ENCODE measurements at regions not wholly inside any gene's neighbourhood (a gene's known extent, or its start where the extent isn't known, plus 50 kb on each side); places are given as distances from the start of the nearest gene placed in this dataset.

DNA sequence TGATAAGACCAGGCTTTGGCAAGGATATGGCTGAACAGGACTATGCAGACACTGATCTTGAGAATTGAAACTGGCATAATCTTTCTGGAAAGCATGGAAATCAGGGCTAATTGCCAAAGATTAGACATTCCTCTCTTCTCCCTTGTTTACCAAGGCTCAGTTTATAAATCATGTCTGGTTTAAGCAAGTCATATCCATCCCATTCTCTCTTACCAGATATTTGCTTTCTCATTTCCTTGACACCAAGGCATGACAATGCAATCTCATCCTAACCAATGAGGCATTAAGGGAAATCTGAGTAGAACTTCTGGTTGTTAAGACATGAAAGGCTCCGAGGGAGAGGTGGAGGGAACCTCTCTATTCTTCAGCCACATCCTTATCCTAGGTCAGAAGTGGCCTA, 110.3 kb upstream of the CEP85L start:
- DNase-seq (ENCODE audit: low spot score) = no peak

DNA sequence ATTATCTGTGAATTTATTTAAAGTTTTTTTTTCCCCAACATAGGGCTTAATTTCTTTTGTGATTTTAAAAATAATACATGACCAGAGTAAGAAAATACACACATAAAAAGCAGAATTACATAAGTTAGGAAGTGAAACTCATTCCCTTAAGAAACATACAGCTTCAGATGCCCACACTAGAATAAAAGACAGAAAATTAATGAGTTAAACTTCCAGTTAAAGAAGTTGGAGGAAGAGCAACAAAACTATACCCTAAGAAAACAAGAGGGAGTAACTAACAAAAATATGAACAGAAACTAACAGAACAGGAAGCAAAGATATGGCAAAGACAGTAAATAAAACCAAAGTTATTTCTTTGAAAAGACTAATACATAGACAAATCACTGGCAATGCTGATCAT, 107.6 kb upstream of the CEP85L start:
- DNase-seq (ENCODE audit: low spot score) = no peak

DNA sequence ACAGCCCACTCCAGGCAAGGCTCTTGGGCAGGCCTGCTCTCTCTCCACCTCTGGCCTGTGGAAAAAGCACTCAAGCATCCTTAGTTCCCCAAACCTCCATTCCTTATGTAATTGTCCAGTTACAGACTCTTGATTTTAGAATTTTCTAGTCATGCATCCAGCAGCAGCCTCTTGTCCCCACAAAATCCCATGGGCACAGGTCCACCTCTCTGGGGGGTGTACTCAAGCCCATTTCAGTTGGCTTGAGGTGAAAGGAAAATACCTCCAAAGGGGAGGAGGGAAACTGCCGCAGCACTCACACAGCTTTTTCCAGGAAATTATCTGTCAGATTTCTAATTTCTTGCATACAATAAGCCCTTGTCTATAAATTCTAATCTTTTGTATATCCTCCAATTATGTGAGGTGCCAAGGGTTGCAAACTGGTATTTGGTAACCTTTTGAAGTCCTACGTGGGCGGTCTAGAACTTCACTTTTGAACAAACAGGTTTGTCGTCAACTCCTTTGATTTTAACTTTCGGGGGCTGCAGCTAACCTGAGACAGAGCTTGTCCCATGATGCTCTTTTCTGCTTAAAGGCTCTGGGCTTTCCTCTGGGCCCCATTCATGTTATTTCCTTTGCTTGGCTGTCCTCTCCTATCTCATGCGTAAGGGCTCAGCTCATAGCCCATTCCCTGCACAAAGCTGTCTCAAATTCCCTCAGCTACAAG, 104.7 kb upstream of the CEP85L start:
- DNase-seq (ENCODE audit: low spot score) = no peak

DNA sequence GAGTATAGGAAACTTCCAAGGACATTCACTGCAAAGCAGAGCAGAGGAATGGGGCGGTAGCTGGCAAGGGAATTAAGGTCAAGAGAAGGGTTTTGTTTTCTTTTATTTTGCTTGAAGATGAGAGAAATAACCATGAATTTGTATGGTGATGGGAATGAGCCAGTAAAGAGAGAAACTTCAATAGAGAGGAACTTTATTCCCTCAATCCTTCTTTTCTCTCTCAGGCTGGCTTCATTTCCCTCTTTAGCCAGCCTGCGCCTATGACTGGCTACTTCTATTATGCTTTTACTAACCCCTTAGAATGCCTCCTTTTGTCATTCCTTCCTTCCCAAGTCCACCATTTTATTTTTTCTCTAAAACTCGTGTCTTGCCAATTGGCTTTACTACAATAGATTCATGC, 101.4 kb upstream of the CEP85L start:
- no peak for DNase-seq (ENCODE audit: low spot score)

DNA sequence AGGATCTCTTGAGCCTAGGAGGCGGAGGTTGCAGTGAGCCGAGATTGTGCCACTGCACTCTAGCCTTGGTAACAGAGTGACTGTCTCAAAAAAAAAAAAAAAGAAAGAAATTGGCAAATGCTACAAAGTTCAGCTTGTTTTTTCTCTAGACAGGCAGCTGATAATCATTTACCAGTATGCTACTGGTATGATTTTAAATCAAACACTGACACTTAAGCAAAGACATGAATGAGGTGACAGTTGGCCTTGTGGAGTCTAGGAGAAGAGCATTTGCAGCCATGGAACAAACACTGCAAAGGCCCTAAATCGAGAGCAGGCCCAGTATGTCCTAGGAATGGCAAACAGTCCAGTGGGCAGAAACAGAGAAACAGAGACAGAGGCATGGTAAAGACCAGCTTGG, 99.7 kb upstream of the CEP85L start:
- no peak for DNase-seq (ENCODE audit: low spot score)

DNA sequence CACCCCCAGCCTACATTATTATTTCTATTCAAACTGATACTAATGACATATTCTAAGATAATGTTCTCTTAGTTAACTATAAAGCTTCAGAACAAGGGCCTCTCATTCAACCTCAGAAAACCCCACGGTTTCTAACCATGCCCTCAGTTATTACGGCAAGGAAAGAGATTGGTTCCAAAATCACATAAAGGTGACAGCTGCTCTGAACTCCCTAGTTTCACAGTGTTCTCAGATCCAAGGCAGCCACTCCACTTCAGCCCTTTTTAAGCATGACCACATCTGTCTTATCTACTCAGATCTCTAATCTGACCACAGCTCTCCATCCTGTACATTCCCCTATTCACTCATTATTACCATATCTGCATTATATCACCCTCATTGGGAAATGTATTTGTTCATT, 98.8 kb upstream of the CEP85L start:
- DNase-seq (ENCODE audit: low spot score) = no peak

DNA sequence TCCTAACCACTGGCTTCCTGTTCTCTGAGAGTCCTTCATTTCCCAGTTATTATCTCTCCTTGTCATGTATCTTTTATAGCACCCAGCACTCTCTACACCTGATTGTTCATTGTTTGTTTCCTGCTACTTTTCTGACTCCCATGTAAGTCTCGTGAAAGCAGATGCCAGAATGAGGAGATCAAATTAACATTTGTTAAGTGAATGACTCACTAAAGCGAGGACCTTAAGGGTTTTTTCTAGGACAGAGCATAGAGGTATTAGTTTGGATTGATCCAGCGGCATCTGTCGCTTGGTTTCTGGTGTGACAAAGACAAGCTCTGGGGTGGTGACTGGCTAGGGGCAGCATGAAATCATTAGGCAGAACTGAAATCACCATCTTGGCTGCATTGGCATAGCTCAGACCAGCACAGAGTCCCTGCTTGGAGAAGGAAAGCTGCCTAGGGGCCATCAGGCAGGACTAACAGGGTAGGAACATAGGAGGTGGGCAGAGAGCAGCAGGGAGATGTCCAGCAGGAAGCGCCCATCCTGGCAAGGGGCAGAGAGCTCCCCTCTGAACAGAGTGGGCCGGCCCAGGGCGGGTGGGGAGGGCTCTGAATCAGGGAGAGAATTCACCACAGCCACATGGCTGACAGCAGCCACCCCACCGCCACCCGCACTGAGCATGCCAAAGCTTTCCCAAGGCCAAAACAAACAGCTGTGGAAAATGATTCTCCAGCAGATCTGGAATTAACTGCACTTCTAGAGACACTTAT, 97.1 kb upstream of the CEP85L start:
- DNase-seq (ENCODE audit: low spot score) = peak; percentile 88

DNA sequence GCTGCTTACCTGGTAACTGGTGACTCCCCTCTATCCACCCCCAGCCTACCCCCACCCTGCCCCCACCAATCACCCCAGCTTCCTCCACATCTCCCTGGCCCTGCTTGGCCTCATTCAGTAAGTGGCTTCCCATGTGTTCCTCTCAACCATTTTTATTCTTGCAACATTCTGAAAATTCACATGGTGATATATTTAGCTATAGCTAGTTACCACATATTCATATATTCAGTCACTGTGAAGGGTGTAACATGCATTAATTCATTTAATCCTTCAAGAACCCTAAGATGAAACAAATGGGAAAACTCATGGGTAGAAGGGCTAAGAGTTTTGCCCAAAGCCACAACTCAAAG, 95.4 kb upstream of the CEP85L start:
- DNase-seq (ENCODE audit: low spot score) = no peak

DNA sequence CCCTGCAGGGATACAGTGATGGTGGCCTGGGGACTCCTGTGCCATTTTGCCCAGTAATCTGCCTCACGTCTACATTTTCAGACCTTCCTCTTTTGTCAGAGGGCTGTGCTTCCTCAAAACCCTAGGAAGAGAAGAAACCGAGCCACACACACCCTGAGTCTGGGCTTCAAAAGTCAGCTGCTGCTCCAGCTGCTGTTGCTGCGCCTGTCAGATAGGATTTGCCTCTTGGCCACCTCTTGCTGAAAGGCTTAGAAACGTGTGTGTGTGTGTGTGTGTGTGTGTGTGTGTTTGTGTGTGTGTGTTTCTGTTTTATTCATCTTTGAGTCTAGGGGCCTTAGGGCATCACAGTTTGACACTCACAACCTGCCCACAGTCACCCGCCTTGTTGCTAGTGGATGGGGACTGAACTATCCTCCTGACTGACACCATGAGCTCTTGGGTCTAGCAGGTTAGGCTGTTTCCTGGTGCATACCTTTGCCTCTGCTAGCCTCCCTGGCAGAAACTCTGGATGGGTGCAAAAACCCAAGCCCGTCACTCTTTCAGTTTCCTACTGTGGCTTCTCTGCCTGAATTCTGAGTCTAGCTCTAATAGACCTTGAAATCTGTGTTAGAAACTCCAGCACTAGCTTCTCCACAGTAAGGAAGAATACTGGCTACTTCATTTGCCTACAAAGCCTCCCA, 94.9 kb upstream of the CEP85L start:
- no peak for DNase-seq (ENCODE audit: low spot score)

DNA sequence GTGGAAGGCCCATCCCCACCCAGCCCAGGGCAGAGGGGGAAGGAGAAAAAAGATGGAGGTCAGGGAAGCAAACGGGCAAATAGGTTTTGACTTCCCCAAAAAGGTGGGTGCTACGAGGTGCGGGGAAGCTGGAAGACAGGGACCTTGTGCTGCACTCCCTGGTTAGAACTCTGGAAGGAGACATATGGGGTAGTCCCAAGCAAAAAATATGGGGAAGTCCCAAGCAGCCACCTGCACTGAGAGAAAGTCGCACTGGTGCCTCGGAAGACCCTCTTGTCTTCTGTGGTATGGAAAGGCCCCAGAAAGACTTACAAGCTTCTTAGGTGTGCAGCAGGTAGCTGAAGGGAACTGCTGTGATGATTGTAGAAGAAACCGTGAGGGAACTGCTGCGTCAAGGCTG, 93.8 kb upstream of the CEP85L start:
- no peak for DNase-seq (ENCODE audit: low spot score)

DNA sequence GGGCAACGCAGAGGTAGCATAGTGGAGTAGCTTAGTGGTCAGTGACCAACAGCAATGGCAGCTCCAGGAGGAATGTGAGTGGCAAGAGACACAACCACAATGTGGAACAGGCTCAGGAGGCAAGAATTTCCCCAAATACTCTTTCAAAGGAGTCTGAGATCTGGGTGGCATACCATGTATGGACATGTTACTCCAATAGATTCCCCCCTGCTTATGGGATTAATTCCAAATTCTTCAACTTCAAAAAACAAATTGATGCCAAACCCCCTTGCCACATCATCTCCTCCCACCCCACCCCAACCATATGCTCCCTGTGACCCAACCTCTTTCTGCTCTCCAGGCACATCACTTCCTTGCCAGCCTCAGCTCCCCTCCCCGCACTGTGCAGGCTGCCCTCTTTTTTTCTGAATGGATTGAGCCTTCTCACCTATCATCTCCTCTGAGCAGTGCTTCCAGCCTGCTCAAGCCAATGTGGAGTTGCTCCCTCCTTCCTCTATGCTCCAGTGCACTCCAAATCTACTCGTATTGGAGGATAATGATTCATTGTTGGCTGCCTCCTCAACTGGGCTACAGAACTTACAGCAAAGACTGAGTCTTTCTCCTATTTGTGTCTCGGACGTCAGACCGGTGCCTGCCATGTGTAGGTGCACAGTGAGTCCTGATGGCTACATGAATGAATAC, 93.0 kb upstream of the CEP85L start:
- peak; percentile 54 for DNase-seq (ENCODE audit: low spot score)

DNA sequence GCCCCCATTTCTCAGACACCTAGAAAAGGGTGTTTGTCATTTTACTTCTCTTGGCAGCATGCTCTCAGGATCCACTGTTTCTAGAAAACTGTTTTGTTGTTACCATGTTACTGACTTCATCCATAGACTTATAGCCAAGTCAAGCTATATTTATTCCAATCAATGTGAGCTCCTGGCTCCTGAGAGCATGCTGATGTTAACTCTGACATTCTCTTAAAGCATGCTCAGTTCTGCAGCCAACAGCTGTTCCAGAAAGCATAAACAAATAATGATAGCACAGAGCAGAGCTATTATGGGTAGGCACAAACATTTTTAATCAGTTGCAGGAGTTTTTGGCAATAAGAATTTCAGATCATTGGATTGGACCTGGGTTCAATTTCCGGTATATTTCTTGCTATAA, 92.4 kb upstream of the CEP85L start:
- DNase-seq (ENCODE audit: low spot score) = no peak

DNA sequence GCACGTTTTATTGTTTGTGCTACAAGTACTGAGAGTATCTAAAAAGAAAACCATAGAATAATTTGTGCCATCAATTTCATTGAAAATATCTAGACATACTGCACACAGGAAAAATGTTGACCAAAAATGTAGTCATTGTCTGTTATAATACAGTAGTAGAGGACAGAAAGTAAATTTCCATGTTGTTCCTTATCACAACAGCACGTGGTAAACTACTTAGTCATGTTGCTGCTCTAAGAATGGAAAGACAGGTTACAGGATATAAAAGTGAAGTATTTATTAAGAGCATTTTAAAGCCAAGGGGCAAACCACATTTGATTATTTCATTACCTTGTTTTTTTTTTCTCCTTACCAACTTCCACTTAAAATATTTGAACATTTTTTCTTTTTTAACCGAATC, 89.0 kb upstream of the CEP85L start:
- no peak for DNase-seq (ENCODE audit: low spot score)

DNA sequence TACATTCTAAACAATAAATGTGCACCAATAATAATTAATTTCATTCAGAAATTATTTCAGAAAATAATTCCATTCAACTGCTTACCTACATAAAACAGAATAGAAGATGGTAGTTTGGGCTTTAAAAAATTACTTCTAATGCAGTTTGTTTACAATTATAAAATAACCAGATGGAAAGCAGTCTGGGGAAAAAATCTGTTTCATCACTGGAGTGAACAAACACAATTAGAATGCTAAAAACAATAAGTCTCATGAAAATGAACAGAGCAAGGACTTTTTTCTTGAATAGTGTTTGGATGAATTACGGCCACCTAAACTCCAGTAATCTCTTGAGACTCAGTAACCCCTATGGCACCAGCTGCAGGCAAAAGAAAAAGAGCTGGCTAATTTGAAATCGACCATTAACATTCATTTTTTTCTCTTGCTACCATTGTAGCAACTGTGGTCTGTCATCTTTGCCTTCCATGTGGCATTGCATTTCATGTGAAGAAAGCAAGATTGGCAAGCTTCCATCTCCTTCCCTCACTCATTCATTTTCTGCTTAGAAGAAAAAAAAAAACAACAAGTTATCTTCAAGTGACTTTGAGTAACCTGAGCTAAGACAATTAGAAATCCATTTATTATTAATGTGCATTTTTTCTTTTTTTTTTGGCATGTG, 88.4 kb upstream of the CEP85L start:
- no peak for DNase-seq (ENCODE audit: low spot score)

DNA sequence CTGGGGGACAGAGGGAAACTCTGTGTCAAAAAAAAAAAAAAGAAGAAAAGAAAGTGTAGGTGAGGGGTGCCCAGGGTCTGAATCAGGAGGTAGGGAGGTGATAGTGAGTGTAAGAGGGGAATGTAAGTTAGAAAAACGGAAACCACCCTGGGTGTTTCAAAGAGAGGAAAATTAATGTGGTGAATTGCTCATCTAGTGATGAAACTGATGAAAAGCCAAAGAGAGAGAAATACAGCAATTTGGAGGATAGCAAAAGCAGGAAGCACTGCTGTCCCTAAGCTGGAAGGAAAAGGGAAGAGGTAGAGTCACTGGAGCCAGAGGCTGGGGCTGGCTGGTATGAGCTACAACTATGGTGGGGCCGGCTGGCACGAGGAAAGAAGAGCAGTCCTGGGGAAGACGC, 85.0 kb upstream of the CEP85L start:
- no peak for DNase-seq (ENCODE audit: low spot score)

DNA sequence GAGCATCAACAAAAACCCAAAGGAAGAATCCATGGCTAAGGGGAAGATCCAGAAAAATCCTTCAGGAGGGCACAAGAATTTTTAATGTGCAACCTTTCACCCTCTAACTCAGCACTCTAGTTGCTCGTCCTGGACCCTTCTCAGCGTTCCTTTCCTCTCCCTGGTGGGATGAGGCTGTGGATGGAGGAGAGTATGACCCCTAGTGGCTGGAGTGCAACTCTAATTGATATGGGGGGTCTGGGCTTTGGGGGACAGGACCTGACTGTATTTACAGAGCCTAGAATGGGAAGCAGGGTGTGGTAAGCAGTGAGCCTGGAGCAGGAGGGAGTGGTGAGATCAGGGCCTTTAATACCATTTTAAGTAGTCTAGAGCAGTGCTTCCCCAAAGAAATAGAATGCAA, 83.9 kb upstream of the CEP85L start:
- DNase-seq (ENCODE audit: low spot score) = peak; percentile 23

DNA sequence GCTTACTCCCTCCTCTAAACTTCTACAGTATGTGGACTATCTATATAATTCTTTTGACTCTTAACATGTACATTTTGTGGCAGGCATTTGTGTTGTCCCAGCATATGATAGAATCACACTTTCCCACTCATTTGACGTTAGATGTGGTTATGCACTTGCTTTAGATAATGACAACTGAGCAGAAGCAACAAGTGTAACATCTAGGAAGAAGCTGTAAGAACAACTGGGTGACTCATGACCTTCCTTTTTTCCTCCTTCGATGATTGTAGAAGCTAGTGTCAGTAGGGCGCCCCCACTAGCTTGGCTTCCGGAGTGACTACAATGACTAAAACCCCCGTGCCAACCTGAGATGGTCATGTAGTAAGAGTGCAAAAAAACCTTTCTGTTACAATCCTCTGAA, 74.6 kb upstream of the CEP85L start:
- DNase-seq (ENCODE audit: low spot score) = no peak

DNA sequence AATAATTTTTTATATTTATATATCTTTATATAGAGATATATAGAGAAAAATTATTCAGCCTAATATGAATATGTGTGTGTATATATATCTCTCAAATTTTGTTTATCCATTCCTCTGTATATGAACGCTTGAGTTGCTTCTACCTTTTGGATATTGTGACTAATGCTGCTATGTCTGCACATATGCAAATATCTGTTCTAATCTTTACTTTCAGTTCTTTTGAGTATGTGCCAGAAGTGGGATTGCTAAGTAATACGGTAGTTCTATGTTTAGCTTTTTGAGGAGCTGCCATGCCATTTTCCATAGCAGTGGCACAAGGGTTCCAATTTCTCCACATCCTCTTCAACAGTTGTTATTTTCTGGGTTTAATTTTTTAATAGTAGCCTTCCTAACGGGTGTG, 72.8 kb upstream of the CEP85L start:
- DNase-seq (ENCODE audit: low spot score) = no peak

DNA sequence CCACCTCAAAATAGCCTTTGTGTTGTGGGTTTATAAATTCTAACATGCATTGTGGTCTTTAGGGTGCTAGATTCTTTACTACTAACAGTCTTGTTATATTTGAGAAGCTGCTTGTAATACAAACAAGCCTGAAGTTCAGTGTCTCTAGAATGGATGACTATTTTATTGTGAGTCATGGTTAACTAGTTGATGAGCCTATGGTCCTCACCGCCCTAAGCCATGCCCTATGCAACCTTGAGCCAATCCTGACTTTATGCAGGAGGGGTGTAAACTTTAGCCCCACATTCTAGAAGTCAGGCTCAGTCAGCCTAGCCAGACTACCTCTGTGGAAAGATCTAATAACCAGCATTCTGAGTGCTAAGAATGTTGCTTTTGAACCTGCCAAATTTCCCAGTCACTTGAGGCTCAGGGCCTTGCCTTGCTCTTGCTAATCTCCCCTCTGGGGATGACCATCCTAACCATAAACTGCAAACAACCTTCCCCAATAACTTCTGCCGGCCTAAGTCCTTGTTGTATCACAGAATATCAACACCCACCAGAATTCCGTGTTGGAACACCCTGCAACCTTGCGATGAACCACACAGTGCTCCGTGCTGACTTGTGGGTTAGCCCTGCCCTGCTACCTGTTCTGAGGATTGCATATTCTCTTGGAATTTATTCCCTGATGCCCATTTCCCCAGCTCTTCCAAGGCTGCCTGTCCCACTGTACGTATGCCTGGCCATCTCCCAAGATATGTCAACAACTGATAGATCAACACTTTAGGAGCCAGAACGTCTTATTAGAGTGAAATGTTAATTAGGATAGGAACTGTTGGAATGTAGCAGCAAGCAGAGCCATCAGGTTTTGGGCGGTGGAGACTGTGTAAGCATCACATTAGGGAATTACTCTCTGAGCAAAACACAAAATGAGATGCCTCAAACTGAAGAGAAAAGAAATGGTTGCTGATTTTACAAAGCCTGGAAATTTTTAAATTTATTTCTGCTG, 71.7 kb upstream of the CEP85L start:
- DNase-seq (ENCODE audit: low spot score) = peak; percentile 30

DNA sequence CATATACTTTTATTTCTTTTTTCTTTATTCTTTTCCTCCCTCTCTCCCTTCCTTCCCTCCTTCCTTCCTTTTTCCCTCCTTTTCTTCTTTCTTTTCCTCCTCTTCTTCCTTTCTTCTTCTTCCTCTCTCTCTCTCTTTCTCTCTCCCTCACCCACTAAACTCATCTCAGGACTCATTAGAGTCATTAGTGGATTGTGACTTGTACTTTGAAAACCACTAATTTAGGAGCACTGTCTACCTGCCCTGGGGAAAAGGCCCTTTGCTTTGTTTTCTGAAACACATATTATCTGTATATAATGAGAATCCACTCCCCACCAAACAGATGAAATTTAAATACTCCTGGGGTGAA, 68.7 kb upstream of the CEP85L start:
- DNase-seq (ENCODE audit: low spot score) = no peak

Measured in AG20443 (cell line).